NCI-H2227 (cell line): ENCODE measurements at regions not wholly inside any gene's neighbourhood (a gene's known extent, or its start where the extent isn't known, plus 50 kb on each side); places are given as distances from the start of the nearest gene placed in this dataset.
A peak's percentile ranks its signal among the peaks of the same experiment; 100 is the strongest.
"Not testable (repeated sequence)": the region's sequence is repeated elsewhere in the genome, so short reads cannot be mapped to it uniquely, and the experiment has no call there.

Source experiments
- DNase-seq: peaks from one replicate; lab custom pipeline; 2025; ENCODE audit not compliant: unreplicated experiment; lab: John Stamatoyannopoulos, UW

GRCh38 chr20:30484009-30484748 lies 773.3 kb upstream of the DEFB115 start:
- no peak for DNase-seq

GRCh38 chr20:30484749-30485070 lies 772.8 kb upstream of the DEFB115 start:
- no peak for DNase-seq

GRCh38 chr20:30485331-30486102 lies 771.9 kb upstream of the DEFB115 start:
- no peak for DNase-seq

- no peak for DNase-seq
These were observed 771.4 kb upstream of the DEFB115 start for GRCh38 chr20:30486103-30486478.

GRCh38 chr20:30487461-30487860 lies 770.0 kb upstream of the DEFB115 start:
- DNase-seq: not testable (repeated sequence)

GRCh38 chr20:30487947-30488926 lies 769.2 kb upstream of the DEFB115 start:
- DNase-seq: no peak

GRCh38 chr20:30488941-30489613 lies 768.4 kb upstream of the DEFB115 start:
- DNase-seq: no peak

GRCh38 chr20:30489614-30490003 lies 767.9 kb upstream of the DEFB115 start:
- DNase-seq: no peak

GRCh38 chr20:30491016-30491415 lies 766.4 kb upstream of the DEFB115 start:
- no peak for DNase-seq

GRCh38 chr20:30496656-30497055 lies 760.8 kb upstream of the DEFB115 start:
- not testable (repeated sequence) for DNase-seq

GRCh38 chr20:30497191-30497590 lies 760.3 kb upstream of the DEFB115 start:
- DNase-seq: not testable (repeated sequence)

- no peak for DNase-seq
These were observed 758.3 kb upstream of the DEFB115 start for GRCh38 chr20:30499123-30499522.

- not testable (repeated sequence) for DNase-seq
These were observed 757.6 kb upstream of the DEFB115 start for GRCh38 chr20:30499716-30500446.

- DNase-seq: peak; percentile 40
These were observed 757.0 kb upstream of the DEFB115 start for GRCh38 chr20:30500447-30500820.

- no peak for DNase-seq
These were observed 756.5 kb upstream of the DEFB115 start for GRCh38 chr20:30500829-30501440.

- DNase-seq: no peak
These were observed 754.8 kb upstream of the DEFB115 start for GRCh38 chr20:30502670-30503069.

- not testable (repeated sequence) for DNase-seq
These were observed 754.3 kb upstream of the DEFB115 start for GRCh38 chr20:30503204-30503603.

GRCh38 chr20:30503992-30504570 lies 753.4 kb upstream of the DEFB115 start:
- no peak for DNase-seq

GRCh38 chr20:30505566-30505965 lies 751.9 kb upstream of the DEFB115 start:
- DNase-seq: no peak
